ENCODE measurements at regions not wholly inside any gene's neighbourhood (a gene's known extent, or its start where the extent isn't known, plus 50 kb on each side); places are given as distances from the start of the nearest gene placed in this dataset.

GRCh38 chr1:11414926-11415538, 63.9 kb upstream of the DISP3 start:
- H2AFZ ChIP-seq (ENCODE audit: insufficient read depth, low read depth, low read length, poor library complexity, severe bottlenecking): no peak overlapping the region
- CTCF ChIA-PET: no interaction called here

GRCh38 chr1:11417162-11417561, 61.8 kb upstream of the DISP3 start:
- ATAC-seq (ENCODE audit: low read depth): no peak
- POLR2A ChIA-PET: no interaction called here
- H3K4me1 Mint-ChIP-seq: no peaks in the 10 kb centered on the region
- DNase-seq: no peak
- Histone ChIP-seq H3K4me3 (ENCODE audit: control extremely low read depth in 1 of 5, extremely low read depth in 1 of 5, insufficient read depth in 1 of 5, low read depth in 2 of 5, low read length in 4 of 5) (no peak overlapping the region), H3K36me3 (replicated peaks in 1 of 2; ENCODE audit: control extremely low read depth in 1 of 2, control insufficient read depth in 1 of 2, extremely low read depth in 1 of 2, insufficient read depth in 2 of 2, low read length in 1 of 2) (no peaks in the 10 kb centered on the region), H3K4me2 (replicated peaks; ENCODE audit: low read depth, low read length, poor library complexity, severe bottlenecking) (no peak overlapping the region), H3K4me1 (ENCODE audit: control insufficient read depth in 2 of 2, insufficient read depth in 2 of 2, low read length in 2 of 2) (no peaks in the 10 kb centered on the region), H3K79me2 (ENCODE audit: control insufficient read depth, insufficient read depth, low read length) (no peaks in the 10 kb centered on the region), H3K9me3 (ENCODE audit: control extremely low read depth in 1 of 3, control insufficient read depth in 2 of 3, insufficient read depth in 1 of 3, low read length in 2 of 3) (no peaks in the 10 kb centered on the region), H3K9ac (ENCODE audit: low read length) (no peak overlapping the region), H4K20me1 (ENCODE audit: control insufficient read depth, insufficient read depth, low read length, poor library complexity, severe bottlenecking) (no peaks in the 10 kb centered on the region), H3K27ac (ENCODE audit: low read length in 2 of 2) (no peak overlapping the region), H2AFZ (ENCODE audit: insufficient read depth, low read depth, low read length, poor library complexity, severe bottlenecking) (no peak overlapping the region), H3K27me3 (replicated peaks in 1 of 4; ENCODE audit: control extremely low read depth in 1 of 4, control insufficient read depth in 3 of 4, insufficient read depth in 4 of 4, low read length in 3 of 4) (peaks cover 0 to 7% (median 2%) of the 10 kb centered on the region in 4 experiments)
- CTCF ChIA-PET: no interaction called here
- 72% methylated on average over 3 of the region's 4 CpGs for WGBS (ENCODE audit: insufficient coverage)
- intact Hi-C loops (cut with micrococcal nuclease): no loop called here
- peaks cover 39% of the 10 kb centered on the region for H3K27me3 Mint-ChIP-seq
- H3K9me3 Mint-ChIP-seq (ENCODE audit: insufficient read depth): no peaks in the 10 kb centered on the region
- no peak overlapping the region for H3K4me3 Mint-ChIP-seq
- TF ChIP-seq EZH2 (IDR thresholded peaks at IDR 0.05; ENCODE audit: borderline replicate concordance, insufficient read depth, low read depth, low read length, poor library complexity, severe bottlenecking) (no peak), CTCF (IDR thresholded peaks at IDR 0.05) (no peak)
- H3K27ac Mint-ChIP-seq: no peak overlapping the region

More at GRCh38 chr1:11414926-11415538, 63.9 kb upstream of the DISP3 start:
- H3K27me3 ChIP-seq (replicated peaks in 1 of 4; ENCODE audit: control extremely low read depth in 1 of 4, control insufficient read depth in 3 of 4, insufficient read depth in 4 of 4, low read length in 3 of 4): peaks cover 0 to 7% (median 2%) of the 10 kb centered on the region in 4 experiments
- no peak overlapping the region for H3K4me3 ChIP-seq (ENCODE audit: control extremely low read depth in 1 of 5, extremely low read depth in 1 of 5, insufficient read depth in 1 of 5, low read depth in 2 of 5, low read length in 4 of 5)
- Mint-ChIP-seq H3K27ac (no peak overlapping the region), H3K4me3 (no peak overlapping the region), H3K27me3 (peaks cover 30% of the 10 kb centered on the region), H3K4me1 (no peaks in the 10 kb centered on the region), H3K9me3 (ENCODE audit: insufficient read depth) (no peaks in the 10 kb centered on the region)
- TF ChIP-seq EZH2 (IDR thresholded peaks at IDR 0.05; ENCODE audit: borderline replicate concordance, insufficient read depth, low read depth, low read length, poor library complexity, severe bottlenecking) (no peak), CTCF (IDR thresholded peaks at IDR 0.05) (no peak)
- POLR2A ChIA-PET: no interaction called here
- ATAC-seq (ENCODE audit: low read depth) (no peak), DNase-seq (no peak)
- H3K4me2 ChIP-seq (replicated peaks; ENCODE audit: low read depth, low read length, poor library complexity, severe bottlenecking): no peak overlapping the region
- intact Hi-C loops (cut with micrococcal nuclease): no loop called here
- H3K36me3 ChIP-seq (replicated peaks in 1 of 2; ENCODE audit: control extremely low read depth in 1 of 2, control insufficient read depth in 1 of 2, extremely low read depth in 1 of 2, insufficient read depth in 2 of 2, low read length in 1 of 2): no peaks in the 10 kb centered on the region
- H3K9me3 ChIP-seq (ENCODE audit: control extremely low read depth in 1 of 3, control insufficient read depth in 2 of 3, insufficient read depth in 1 of 3, low read length in 2 of 3): no peaks in the 10 kb centered on the region
- WGBS (ENCODE audit: insufficient coverage): 84% methylated on average over 14 of the region's 19 CpGs
- H3K27ac ChIP-seq (ENCODE audit: low read length in 2 of 2): no peak overlapping the region
- H4K20me1 ChIP-seq (ENCODE audit: control insufficient read depth, insufficient read depth, low read length, poor library complexity, severe bottlenecking): no peaks in the 10 kb centered on the region
- H3K79me2 ChIP-seq (ENCODE audit: control insufficient read depth, insufficient read depth, low read length): no peaks in the 10 kb centered on the region
- no peak overlapping the region for H3K9ac ChIP-seq (ENCODE audit: low read length)
- no peaks in the 10 kb centered on the region for H3K4me1 ChIP-seq (ENCODE audit: control insufficient read depth in 2 of 2, insufficient read depth in 2 of 2, low read length in 2 of 2)
